ENCODE measurements at regions not wholly inside any gene's neighbourhood (a gene's known extent, or its start where the extent isn't known, plus 50 kb on each side); places are given as distances from the start of the nearest gene placed in this dataset.
"Not testable (repeated sequence)": the region's sequence is repeated elsewhere in the genome, so short reads cannot be mapped to it uniquely, and the experiment has no call there.

DNA sequence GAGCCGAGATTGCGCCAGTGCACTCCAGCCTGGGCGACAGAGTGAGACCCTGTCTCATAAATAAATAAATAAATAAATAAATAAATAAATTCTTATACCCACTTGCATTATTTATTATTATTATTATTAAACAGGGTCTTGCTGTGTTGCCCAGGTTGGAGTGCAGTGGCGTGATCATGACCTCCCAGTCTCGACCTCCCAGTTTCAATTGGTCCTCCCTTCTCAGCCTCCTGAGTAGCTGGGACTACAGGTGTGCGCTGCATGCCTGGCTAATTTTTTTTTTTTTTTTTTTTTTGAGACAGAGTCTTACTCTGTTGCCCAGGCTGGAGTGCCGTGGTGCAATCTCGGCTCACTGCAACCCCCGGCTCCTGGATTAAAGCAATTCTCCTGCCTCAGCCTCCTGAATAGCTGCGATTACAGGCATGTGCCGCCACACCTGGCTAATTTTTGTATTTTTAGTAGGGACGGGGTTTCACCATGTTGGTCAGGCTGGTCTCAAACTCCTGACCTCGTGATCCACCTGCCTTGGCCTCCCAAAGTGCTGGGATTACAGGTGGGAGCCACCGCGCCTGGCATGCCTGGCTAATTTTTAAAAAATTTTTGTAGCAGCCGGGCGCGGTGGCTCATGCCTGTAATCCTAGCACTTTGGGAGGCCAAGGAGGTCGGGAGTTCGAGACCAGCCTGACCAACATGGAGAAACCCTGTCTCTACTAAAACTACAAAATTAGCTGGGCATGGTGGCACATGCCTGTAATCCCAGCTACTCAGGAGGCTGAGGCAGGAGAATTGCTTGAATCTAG is 150.2 kb downstream of the SEC14L1 start:
- not testable (repeated sequence) for DNase-seq

DNA sequence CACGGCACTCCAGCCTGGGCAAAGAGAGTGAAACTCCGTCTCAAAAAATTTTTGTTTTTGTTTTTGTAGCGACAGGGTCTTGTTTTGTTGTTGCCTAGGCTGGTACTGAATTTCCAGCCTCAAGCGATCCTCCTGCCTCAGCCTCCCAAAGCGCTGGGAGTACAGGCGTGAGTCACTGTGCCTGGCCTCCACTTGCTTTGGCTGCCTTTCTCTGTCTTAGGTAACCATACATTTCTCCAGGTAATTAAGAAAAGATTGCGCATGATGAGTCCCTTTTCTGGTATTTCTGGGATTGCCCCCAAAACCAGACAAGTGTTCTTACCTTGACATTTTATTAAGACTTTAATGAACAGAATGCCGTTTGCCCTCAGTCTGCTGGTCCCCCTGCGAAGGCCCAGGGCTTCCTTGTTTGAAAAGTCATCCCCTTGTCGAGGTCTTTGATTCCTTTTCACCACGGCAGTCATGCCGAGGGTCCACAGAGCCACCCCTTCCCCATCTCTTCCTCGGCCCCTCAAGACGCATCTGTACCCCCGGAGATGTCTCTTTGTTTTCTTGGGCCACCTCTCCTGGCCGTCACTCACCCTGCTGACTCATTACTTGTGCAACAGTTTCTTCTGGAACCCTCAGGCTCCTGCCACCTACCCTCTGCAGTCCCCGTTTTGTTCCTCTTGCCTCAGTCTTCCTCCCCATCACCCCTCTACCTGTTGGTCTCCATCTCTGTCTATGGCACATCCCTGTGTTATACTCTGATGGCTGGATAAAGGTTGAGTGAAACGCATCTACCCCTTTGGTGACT is 151.0 kb downstream of the SEC14L1 start:
- no peak for DNase-seq

DNA sequence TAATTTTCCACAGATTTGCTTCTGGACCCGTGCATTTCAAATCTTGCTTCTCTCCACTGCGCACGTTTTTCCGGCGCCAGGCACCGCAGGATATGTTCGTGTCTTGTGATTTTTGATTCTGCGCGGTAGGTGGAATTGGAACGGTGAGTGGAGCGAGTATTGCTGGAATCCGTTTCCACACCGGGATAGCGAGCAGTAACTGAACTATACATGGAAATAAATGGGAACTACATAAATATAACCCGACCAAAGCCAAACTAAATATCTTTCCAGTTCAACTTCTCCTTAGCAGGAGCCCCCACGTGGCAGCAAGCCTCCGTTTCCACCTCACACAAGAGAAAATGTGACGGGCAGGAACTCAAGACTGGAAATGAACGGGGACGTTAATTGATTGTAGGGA is 154.0 kb downstream of the SEC14L1 start:
- DNase-seq: no peak

DNA sequence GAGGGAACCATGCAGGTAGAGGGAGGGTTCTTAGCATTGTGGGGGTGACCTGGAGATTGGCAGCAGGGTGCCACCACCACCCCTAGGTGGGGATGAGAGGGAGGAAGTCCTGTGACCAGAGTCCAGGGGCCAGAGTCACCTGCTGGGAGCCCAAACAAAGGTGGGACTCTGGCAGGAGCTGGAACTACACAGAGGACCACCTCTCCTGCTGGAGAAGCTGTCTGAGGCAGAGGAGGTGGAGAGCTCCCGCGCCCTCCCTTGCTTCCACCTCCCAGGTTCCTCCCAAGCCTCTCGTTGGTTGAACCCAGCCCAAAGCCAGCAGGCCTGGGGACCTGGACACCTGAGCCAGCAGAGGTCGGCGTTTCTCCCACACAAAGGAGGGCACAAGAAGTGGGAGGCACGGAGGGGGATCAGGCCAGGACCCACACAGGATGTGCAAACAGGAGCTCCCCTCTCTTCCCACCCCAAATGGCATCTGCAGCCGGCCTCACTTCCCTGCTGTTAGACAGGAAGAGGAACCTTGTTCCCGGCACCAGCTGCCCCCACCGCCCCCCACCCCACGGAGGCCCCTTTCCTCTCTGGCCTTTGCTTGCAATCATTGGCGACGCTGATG is 154.6 kb downstream of the SEC14L1 start:
- DNase-seq: no peak

DNA sequence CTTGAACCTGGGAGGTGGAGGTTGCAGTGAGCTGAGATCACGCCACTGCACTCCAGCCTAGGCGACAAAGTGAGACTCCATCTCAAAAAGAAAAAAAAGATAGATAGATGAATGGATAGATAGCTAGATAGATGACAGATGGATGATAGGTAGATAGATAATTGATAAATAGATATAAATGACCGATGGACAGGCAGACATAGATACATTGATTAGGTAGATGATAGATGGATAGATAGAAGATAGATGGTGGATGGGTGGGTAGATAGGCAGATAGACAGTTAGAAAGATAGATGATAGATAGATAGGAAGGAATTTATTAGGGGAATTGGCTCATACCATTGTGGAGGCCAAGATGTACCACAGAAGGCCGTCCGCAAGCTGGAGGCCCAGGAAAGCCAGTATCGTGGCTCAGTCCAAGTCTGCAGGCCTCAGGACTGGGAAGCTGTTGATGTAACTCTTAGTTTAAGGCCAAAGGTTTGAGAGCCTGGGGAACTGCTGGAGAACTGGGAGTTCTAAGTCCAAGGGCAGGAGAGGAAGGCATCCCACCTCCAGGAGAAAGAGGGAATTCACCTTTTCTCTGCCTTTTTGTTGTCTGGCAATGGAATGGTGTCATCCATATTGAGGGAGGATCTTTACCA is 156.1 kb downstream of the SEC14L1 start:
- DNase-seq: no peak

- no peak for DNase-seq
These were observed 157.2 kb downstream of the SEC14L1 start for GRCh38 chr17:77297693-77298666.

- no peak for DNase-seq
These were observed 158.0 kb downstream of the SEC14L1 start for GRCh38 chr17:77298811-77299210.

- no peak for DNase-seq
These were observed 158.7 kb downstream of the SEC14L1 start for GRCh38 chr17:77299256-77300015.

GRCh38 chr17:77300016-77300686 is 159.4 kb downstream of the SEC14L1 start:
- DNase-seq: no peak

DNA sequence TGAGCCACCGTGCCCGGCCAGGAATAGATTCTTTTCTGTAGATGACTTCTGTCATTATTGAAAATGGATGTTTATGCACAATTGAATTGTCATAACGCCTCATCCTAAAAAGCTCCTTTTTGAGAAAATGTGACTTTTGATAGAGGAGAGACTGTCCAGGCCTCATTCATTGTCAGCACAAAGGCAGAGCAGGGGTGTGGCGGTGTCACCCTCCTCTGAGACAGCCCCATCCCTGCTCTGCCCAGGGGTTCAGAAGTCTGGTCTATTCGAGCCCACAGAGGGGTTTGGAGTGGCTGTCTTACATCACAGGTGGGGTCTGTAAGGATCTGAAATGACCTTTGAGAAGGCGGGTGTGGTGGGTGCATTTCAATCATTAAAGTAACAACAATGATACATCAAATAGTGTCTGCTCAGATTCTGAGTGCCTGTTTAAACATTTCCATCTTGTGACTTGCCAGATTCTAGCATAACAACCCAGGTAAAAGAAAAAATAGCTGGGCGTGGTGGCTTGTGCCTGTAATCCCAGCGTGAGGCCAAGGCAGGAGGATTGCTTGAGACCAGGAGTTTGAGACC is 161.0 kb downstream of the SEC14L1 start:
- DNase-seq: no peak

DNA sequence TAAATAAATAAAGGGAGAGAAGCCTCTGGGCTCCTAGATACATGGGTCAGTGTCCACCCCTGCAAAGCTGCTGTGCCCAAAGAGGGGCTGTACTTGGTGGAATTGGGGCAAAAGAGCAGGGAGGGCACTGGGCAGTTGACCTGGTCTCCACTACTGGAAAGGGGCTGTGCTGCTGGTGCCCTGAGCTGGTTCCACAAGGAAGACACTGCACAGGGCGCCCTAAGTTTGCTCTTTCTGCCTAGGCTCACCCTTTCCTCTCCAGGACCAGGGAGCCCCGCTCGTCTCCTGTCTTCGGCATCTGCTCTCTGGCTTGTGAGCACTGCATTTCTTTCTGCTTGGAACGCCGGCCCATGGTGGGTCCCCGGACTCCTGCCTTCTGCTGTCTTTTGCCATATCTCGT is 161.9 kb downstream of the SEC14L1 start:
- DNase-seq: no peak

DNA sequence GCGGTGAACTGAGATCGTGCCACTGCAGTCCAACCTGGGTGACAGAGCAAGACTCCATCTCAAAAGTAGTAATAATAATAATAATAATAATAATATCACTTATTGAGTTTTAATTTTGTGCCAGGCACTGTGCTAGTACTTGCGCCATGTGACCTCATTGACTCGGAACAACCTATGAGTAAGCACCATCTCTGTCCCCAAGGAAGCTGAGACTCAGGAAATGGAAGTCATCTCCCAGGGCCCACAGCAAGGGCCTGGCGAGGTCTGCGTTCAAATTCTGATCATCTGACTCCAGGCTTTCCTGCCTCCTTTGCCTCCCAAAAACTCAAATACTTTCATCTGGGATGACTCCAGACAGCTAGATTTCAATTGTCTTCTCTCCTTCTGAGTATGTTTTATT is 162.9 kb downstream of the SEC14L1 start:
- no peak for DNase-seq

DNA sequence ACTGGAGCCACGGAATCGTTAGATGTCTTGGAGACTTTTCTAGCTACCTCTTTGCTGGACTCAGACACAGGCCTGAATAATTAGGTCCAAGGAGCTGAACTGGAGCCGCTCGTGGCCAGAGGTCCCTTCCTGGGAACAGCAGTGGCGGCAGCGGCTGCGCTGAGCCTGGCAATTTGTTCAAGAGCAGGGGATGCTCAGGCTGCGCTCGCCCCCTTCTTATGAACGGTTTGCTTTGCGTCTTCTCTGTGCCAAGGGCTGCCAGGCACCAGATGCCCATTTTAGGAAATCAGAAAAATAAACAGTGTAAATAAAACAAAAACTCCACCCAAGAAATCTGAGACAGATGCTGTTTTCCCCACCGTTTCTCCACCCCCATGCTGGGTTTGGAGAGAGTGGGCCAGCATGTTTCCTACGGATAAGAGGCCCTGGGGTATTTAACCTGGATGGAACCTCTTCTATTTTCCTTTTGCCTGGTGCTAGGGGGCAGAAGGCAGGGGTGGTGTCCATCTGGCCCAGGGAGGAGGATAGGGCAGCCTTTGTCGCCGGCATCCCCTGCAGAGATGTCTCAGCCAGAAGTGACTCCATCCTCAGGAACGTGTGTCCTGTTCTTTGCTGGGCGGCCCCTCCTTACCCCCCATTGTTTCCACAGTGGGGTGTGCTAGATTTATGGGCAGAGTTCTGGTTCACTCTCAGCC is 163.4 kb downstream of the SEC14L1 start:
- no peak for DNase-seq

GRCh38 chr17:77304746-77305473 is 164.1 kb downstream of the SEC14L1 start:
- DNase-seq: no peak

DNA sequence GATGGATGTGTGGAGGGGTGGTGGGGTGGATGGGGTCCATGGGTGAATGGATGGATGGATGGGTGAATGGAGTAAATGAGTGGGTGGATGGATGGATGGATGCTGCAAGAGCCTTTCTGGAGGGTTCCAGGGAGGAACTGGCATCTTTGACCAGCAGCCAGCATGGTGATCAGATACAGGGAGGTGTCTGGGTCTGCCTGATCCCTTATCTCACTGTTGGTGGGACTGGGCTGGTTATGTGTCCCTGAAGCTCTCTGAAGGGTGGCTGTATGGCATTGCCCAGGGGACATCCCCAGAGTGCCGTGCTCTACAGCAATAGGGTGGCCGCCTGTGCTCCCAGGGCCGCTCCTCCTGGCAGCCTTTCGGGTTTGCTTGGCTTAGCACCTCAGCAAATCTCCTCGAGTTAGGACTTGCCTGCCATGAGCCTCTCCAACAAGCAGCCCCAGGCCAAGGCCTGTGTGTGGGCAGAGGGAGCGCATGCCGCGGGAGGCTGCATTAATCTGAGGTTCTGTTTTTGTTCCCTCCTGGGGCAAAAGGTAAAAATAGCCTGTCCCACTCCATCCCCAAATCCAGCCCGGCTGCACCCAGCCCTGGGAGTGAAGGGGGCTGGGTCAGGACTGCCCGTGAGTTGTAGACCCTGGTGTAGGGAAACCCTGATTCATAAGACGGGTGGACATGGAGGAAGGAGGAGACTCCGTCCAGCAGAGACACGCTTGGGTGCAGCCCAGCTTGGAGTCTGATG is 165.4 kb downstream of the SEC14L1 start:
- no peak for DNase-seq

DNA sequence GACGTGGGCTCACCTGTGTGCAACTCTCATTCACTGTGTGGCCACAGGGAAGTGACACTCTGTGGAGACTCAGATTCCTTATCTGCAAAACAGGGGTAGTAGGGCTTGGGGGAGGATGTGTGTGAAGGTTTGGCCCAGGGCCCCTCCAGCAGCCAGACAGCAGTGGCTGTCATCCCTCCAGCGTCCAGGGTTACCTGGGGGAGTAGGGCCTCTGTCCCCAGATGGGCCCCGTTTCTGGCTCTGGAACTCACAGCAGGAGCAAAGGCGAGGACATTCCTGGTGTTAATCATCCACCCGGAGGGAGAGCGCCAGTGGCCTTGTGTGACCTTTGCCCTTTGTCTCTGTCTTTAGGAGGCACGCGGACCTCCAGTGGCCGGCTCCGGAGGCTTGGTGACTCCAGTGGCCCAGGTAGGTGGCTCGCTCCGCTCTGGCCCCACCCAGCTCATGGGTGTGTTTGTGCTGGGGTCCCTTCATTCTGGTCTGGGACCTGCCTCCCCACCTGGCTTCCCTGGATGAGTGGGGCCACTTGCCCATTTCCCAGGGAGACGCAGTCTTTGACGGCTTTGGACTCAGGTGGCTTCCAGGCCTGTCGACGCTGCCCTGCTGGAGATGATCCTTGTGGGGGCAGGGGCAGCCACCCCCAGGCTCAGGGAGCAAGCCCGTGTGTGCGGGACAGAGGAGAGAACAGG is 166.2 kb downstream of the SEC14L1 start:
- no peak for DNase-seq

DNA sequence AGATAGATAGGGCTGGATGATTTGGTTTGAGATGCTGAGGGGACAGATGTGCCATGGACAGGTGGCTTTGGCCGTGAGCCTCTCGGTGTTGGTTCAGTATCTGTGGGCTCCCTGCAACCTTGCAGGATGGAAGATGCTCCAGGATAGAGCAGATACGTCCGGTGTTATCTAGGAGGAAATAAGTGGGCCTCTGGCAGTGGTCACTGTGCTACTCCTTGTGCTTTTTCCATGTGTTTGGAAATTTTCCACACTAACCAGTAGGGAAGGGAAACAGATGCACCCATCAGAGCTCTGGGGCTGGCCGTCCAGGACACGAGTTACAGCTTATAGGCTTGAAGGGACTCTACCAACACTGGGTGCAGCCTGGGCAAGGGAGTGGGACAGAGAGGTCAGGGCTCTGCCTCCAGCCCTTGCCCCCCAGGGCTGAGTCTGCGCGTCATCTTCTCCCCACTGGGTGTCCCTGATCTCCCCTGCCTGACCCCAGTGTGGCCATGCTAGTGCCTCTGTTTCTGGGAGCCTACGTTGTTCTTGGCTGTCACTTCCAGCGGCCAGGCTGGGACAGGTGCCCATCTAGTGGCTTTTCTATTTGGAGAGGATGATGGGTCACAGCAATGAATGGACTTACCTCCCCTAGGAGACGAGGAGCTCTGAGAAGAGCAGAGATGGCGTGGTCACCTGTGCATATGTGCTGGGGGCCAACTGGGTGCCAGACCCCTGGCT is 166.9 kb downstream of the SEC14L1 start:
- DNase-seq: no peak
